HepG2 (cell line): ENCODE measurements at regions not wholly inside any gene's neighbourhood (a gene's known extent, or its start where the extent isn't known, plus 50 kb on each side); places are given as distances from the start of the nearest gene placed in this dataset.

ENCODE experiments used
- RFX1 ChIP-seq: fragments of 450-650 bp; IDR thresholded peaks from 2 replicates; pipeline ENCODE4 v1.6.1; 2017
- ZFP90 ChIP-seq: sonication (generic); formaldehyde crosslinking; IDR thresholded peaks from 2 replicates; pipeline ENCODE4 v1.8.0; 2022; ENCODE audit warnings: missing genetic modification reagents, mild to moderate bottlenecking, inconsistent platforms, borderline replicate concordance
- ZNF124 ChIP-seq: sonication (generic); formaldehyde crosslinking; IDR thresholded peaks from 2 replicates; pipeline ENCODE4 v1.4.0; 2020; ENCODE audit warnings: missing genetic modification reagents
- ZNF44 ChIP-seq: sonication (generic); formaldehyde crosslinking; IDR thresholded peaks from 2 replicates; pipeline ENCODE4 v1.5.1; 2020; ENCODE audit warnings: mild to moderate bottlenecking, missing genetic modification reagents
- ZNF670 ChIP-seq: sonication (generic); formaldehyde crosslinking; IDR thresholded peaks from 2 replicates; pipeline ENCODE4 v1.8.0; 2022; ENCODE audit warnings: mild to moderate bottlenecking, missing genetic modification reagents, borderline replicate concordance
- ZNF792 ChIP-seq: IDR thresholded peaks from 2 replicates; pipeline ENCODE4 v1.6.1; 2016
- ZNF839 ChIP-seq: sonication (generic); formaldehyde crosslinking; IDR thresholded peaks from 2 replicates; pipeline ENCODE4 v1.4.0; 2020; ENCODE audit warnings: missing genetic modification reagents, mild to moderate bottlenecking, borderline replicate concordance
- TF ChIP-seq, protein P1 (sequence below): sonication (generic); formaldehyde crosslinking; IDR thresholded peaks from 2 replicates; pipeline ENCODE4 v1.5.0; 2020; ENCODE audit warnings: missing genetic modification reagents
- TF ChIP-seq, protein P2 (sequence below): sonication (generic); formaldehyde crosslinking; IDR thresholded peaks from 2 replicates; pipeline ENCODE4 v1.9.0; 2021; ENCODE audit warnings: missing genetic modification reagents, borderline replicate concordance
- TF ChIP-seq, protein P3 (sequence below), 2 experiments: sonication (generic) in 1 of 2; formaldehyde crosslinking in 1 of 2; IDR thresholded peaks; 2 replicates each; pipeline versions ENCODE4 v1.5.1 to v1.6.1; 2011 to 2020; ENCODE audit warnings: borderline replicate concordance in 1 of 2, low read depth in 1 of 2, low read length in 1 of 2, mild to moderate bottlenecking in 1 of 2, missing genetic modification reagents in 1 of 2, moderate library complexity in 1 of 2
- TF ChIP-seq, protein P4 (sequence below): sonication (generic); formaldehyde crosslinking; IDR thresholded peaks from 2 replicates; pipeline ENCODE4 v1.5.0; 2020; ENCODE audit warnings: missing genetic modification reagents
- TF ChIP-seq, protein P5 (sequence below): sonication (generic); formaldehyde crosslinking; IDR thresholded peaks from 2 replicates; pipeline ENCODE4 v1.8.1; 2022; ENCODE audit warnings: low read depth, mild to moderate bottlenecking, missing genetic modification reagents

DNA sequence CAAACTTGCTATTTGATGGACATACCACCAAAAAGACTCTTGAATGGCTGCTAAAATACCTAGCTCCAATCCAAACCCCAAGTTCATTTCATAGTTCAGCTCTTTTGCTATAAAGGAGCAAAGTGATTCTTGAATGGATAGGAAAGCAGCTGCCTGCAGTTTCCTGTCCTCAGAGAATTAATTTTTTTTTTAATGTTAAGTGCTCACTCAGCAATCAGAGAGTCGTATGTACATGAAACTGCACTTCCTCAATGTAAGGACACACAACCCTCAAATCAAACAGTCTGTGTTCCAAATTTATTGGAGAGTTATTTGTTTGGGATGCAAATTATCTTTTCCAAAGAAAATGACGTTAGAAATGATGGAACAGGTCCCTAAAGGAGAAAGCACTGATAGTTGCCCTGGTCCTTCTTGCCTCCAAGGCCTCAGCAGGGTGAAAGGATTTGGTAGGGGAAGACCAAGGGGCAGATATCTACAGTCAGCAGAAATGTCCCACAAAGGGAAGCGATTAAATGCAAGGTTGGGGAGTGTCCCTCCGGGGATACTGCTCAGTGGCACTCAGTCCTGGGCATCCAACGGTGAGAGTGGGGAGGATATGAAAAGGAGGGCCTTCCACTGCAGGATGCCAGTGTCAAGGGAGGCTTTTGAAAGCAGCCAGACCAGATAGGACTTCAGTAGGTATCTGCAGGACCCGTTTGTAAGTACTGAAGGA is 67.2 kb upstream of the RASGEF1B start (continued):
- TF ChIP-seq, protein P1, sequence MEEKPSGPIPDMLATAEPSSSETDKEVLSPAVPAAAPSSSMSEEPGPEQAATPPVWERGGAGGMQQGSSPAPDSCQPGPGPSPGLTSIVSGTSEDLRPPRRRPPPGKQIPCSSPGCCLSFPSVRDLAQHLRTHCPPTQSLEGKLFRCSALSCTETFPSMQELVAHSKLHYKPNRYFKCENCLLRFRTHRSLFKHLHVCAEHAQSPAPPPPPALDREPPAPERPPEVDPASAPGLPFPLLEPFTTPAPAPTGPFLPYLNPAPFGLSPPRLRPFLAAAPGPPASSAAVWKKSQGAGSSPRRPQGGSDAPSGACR: no peak
- TF ChIP-seq ZNF839 (no peak), RFX1 (no peak), ZNF792 (CRISPR knock-in tag) (no peak), ZNF670 (CRISPR knock-in tag) (no peak), ZNF124 (no peak), ZFP90 (CRISPR knock-in tag) (no peak), ZNF44 (no peak)
- TF ChIP-seq, protein P2, sequence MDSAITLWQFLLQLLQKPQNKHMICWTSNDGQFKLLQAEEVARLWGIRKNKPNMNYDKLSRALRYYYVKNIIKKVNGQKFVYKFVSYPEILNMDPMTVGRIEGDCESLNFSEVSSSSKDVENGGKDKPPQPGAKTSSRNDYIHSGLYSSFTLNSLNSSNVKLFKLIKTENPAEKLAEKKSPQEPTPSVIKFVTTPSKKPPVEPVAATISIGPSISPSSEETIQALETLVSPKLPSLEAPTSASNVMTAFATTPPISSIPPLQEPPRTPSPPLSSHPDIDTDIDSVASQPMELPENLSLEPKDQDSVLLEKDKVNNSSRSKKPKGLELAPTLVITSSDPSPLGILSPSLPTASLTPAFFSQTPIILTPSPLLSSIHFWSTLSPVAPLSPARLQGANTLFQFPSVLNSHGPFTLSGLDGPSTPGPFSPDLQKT (CRISPR knock-in tag): no peak
- TF ChIP-seq, protein P3, sequence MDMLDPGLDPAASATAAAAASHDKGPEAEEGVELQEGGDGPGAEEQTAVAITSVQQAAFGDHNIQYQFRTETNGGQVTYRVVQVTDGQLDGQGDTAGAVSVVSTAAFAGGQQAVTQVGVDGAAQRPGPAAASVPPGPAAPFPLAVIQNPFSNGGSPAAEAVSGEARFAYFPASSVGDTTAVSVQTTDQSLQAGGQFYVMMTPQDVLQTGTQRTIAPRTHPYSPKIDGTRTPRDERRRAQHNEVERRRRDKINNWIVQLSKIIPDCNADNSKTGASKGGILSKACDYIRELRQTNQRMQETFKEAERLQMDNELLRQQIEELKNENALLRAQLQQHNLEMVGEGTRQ (IDR thresholded peaks at IDR 0.05; ENCODE audit: low read depth, low read length): no peak
- TF ChIP-seq, protein P3 (CRISPR knock-in tag; IDR thresholded peaks at IDR 0.05; ENCODE audit: borderline replicate concordance): no peak
- TF ChIP-seq, protein P4, sequence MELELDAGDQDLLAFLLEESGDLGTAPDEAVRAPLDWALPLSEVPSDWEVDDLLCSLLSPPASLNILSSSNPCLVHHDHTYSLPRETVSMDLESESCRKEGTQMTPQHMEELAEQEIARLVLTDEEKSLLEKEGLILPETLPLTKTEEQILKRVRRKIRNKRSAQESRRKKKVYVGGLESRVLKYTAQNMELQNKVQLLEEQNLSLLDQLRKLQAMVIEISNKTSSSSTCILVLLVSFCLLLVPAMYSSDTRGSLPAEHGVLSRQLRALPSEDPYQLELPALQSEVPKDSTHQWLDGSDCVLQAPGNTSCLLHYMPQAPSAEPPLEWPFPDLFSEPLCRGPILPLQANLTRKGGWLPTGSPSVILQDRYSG: no peak
- TF ChIP-seq, protein P5, sequence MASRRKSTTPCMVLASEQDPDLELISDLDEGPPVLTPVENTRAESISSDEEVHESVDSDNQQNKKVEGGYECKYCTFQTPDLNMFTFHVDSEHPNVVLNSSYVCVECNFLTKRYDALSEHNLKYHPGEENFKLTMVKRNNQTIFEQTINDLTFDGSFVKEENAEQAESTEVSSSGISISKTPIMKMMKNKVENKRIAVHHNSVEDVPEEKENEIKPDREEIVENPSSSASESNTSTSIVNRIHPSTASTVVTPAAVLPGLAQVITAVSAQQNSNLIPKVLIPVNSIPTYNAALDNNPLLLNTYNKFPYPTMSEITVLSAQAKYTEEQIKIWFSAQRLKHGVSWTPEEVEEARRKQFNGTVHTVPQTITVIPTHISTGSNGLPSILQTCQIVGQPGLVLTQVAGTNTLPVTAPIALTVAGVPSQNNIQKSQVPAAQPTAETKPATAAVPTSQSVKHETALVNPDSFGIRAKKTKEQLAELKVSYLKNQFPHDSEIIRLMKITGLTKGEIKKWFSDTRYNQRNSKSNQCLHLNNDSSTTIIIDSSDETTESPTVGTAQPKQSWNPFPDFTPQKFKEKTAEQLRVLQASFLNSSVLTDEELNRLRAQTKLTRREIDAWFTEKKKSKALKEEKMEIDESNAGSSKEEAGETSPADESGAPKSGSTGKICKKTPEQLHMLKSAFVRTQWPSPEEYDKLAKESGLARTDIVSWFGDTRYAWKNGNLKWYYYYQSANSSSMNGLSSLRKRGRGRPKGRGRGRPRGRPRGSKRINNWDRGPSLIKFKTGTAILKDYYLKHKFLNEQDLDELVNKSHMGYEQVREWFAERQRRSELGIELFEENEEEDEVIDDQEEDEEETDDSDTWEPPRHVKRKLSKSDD: no peak
